Neuronal stem cell (in vitro differentiated cells): ENCODE measurements at regions not wholly inside any gene's neighbourhood (a gene's known extent, or its start where the extent isn't known, plus 50 kb on each side); places are given as distances from the start of the nearest gene placed in this dataset.

Experiments used
- DNase-seq: peaks from one replicate; pipeline ENCODE4 v3.0.0-alpha.2; 2013; ENCODE audit warnings: low spot score
- H2AFZ ChIP-seq: one replicate; pipeline ENCODE4 v1.6.1; 2013; ENCODE audit warnings: mild to moderate bottlenecking, low read length, inconsistent platforms
- H2AK5ac ChIP-seq: 2 replicates; pipeline ENCODE4 v1.6.1; 2013; ENCODE audit warnings: low read depth, mild to moderate bottlenecking, inconsistent platforms, low read length, moderate library complexity, mixed read lengths
- H2BK120ac ChIP-seq: 2 replicates; pipeline ENCODE4 v1.6.1; 2013; ENCODE audit warnings: low read depth, mild to moderate bottlenecking, inconsistent platforms, low read length, moderate library complexity, mixed read lengths
- H2BK12ac ChIP-seq: one replicate; pipeline ENCODE4 v1.6.1; 2013; ENCODE audit warnings: low read length, inconsistent platforms
- H2BK15ac ChIP-seq: 2 replicates; pipeline ENCODE4 v1.6.1; 2013; ENCODE audit warnings: mild to moderate bottlenecking, low read length, inconsistent platforms, mixed read lengths
- H2BK5ac ChIP-seq: one replicate; pipeline ENCODE4 v1.6.1; 2013; ENCODE audit warnings: inconsistent platforms, mild to moderate bottlenecking, low read length, moderate library complexity
- H3K14ac ChIP-seq: one replicate; pipeline ENCODE4 v1.6.1; 2013; ENCODE audit warnings: low read length, inconsistent platforms
- H3K18ac ChIP-seq: 2 replicates; pipeline ENCODE4 v1.6.1; 2013; ENCODE audit warnings: low read length, inconsistent platforms
- H3K23ac ChIP-seq: 2 replicates; pipeline ENCODE4 v1.6.1; 2013; ENCODE audit warnings: low read depth, mild to moderate bottlenecking, mixed read lengths, low read length, inconsistent platforms; ENCODE audit not compliant: poor library complexity
- H3K27ac ChIP-seq: replicated peaks from 3 replicates; pipeline ENCODE4 v1.5.1; 2013; ENCODE audit warnings: low read length, inconsistent platforms
- H3K27me3 ChIP-seq, 3 experiments: 2 replicates each; pipeline ENCODE4 v1.6.1; 2013; ENCODE audit warnings: low read length in 3 of 3, mild to moderate bottlenecking in 2 of 3, inconsistent platforms in 1 of 3, low read depth in 1 of 3, mixed read lengths in 1 of 3, moderate library complexity in 1 of 3; ENCODE audit not compliant: control insufficient read depth in 3 of 3, insufficient read depth in 3 of 3
- H3K36me3 ChIP-seq, 2 donors: replicated peaks in 1 of 2; 2 replicates each; pipeline ENCODE4 v1.6.1; 2013; ENCODE audit warnings: low read length in 2 of 2; ENCODE audit not compliant: control insufficient read depth in 2 of 2, insufficient read depth in 2 of 2
- H3K4ac ChIP-seq: 2 replicates; pipeline ENCODE4 v1.6.1; 2013; ENCODE audit warnings: inconsistent platforms, mild to moderate bottlenecking, low read length, moderate library complexity
- H3K4me1 ChIP-seq, 2 donors: 1 replicate in 1 of 2; 2 replicates in 1 of 2; pipeline ENCODE4 v1.6.1; 2013; ENCODE audit warnings: low read length in 2 of 2, low read depth in 1 of 2; ENCODE audit not compliant: control insufficient read depth in 2 of 2, insufficient read depth in 1 of 2
- H3K4me2 ChIP-seq: one replicate; pipeline ENCODE4 v1.6.1; 2013; ENCODE audit warnings: mild to moderate bottlenecking, low read length, inconsistent platforms; ENCODE audit not compliant: insufficient read depth, poor library complexity, severe bottlenecking
- H3K4me3 ChIP-seq, 2 donors: 2 replicates each; pipeline ENCODE4 v1.5.1; 2013; ENCODE audit warnings: low read length in 2 of 2, mild to moderate bottlenecking in 2 of 2, inconsistent platforms in 1 of 2, moderate library complexity in 1 of 2
- H3K79me1 ChIP-seq: one replicate; pipeline ENCODE4 v1.6.1; 2013; ENCODE audit warnings: low read depth, mild to moderate bottlenecking, inconsistent platforms, low read length, moderate library complexity
- H3K9ac ChIP-seq: one replicate; pipeline ENCODE4 v1.6.1; 2013; ENCODE audit warnings: mild to moderate bottlenecking, low read depth, low read length, inconsistent platforms; ENCODE audit not compliant: poor library complexity
- H3K9me3 ChIP-seq, 2 donors: replicated peaks in 1 of 2; 2 replicates each; pipeline versions ENCODE3 to v1.6.1; 2013; ENCODE audit warnings: low read length in 2 of 2, mild to moderate bottlenecking in 2 of 2, inconsistent platforms in 1 of 2, low read depth in 1 of 2, mixed read lengths in 1 of 2, moderate library complexity in 1 of 2; ENCODE audit not compliant: control insufficient read depth in 2 of 2, insufficient read depth in 1 of 2
- H4K8ac ChIP-seq: one replicate; pipeline ENCODE4 v1.6.1; 2013; ENCODE audit warnings: low read depth, mild to moderate bottlenecking, inconsistent platforms, low read length, moderate library complexity
- H4K91ac ChIP-seq: one replicate; pipeline ENCODE4 v1.6.1; 2013; ENCODE audit warnings: low read length, low read depth, mild to moderate bottlenecking, inconsistent platforms; ENCODE audit not compliant: poor library complexity
- WGBS, 2 donors: extraction: QIAGEN DNeasy Blood & Tissue Kit; methylation state at CpG; one replicate each; pipeline ENCODE4 v1.1.7; 2013; ENCODE audit warnings: missing lambda C conversion rate in 2 of 2, mixed read lengths in 1 of 2; ENCODE audit not compliant: insufficient read length in 2 of 2, insufficient replicate concordance in 1 of 2; ENCODE audit errors: extremely low coverage in 2 of 2; 5-methylcytosine and 5-hydroxymethylcytosine counted together

GRCh38 chr12:91551242-91551641 lies 368.6 kb upstream of the DCN start:
- H3K36me3 ChIP-seq: no peaks in the 10 kb centered on the region
- no peak overlapping the region for H3K14ac ChIP-seq
- no peak overlapping the region for H2BK12ac ChIP-seq
- H4K8ac ChIP-seq: no peak overlapping the region
- H2BK5ac ChIP-seq: no peak overlapping the region
- H2AK5ac ChIP-seq: no peak overlapping the region
- DNase-seq: no peak
- no peak overlapping the region for H2AFZ ChIP-seq
- H3K9ac ChIP-seq: no peak overlapping the region
- no peak overlapping the region for H2BK15ac ChIP-seq
- no peak overlapping the region for H2BK120ac ChIP-seq
- H3K9me3 ChIP-seq: peaks cover 0 to 3% of the 10 kb centered on the region in 2 donors
- WGBS, 2 donors: no CpG with 5 or more reads among the region's 1 CpG
- H3K27ac ChIP-seq: no peak overlapping the region
- no peak overlapping the region for H3K4ac ChIP-seq
- no peak overlapping the region for H3K4me3 ChIP-seq
- H3K4me2 ChIP-seq: no peak overlapping the region
- no peak overlapping the region for H4K91ac ChIP-seq
- H3K23ac ChIP-seq: no peak overlapping the region
- H3K27me3 ChIP-seq: no peaks in the 10 kb centered on the region
- no peaks in the 10 kb centered on the region for H3K79me1 ChIP-seq
- H3K18ac ChIP-seq: no peak overlapping the region
- H3K4me1 ChIP-seq: no peaks in the 10 kb centered on the region

GRCh38 chr12:91542666-91543065 lies 360.0 kb upstream of the DCN start:
- H3K23ac ChIP-seq: no peak overlapping the region
- no peaks in the 10 kb centered on the region for H3K36me3 ChIP-seq
- H4K8ac ChIP-seq: no peak overlapping the region
- H3K4me2 ChIP-seq: no peak overlapping the region
- H3K14ac ChIP-seq: no peak overlapping the region
- H3K27ac ChIP-seq: no peak overlapping the region
- peaks cover 1 to 14% of the 10 kb centered on the region in 2 donors for H3K9me3 ChIP-seq
- H2BK120ac ChIP-seq: no peak overlapping the region
- no peak overlapping the region for H4K91ac ChIP-seq
- H2AK5ac ChIP-seq: no peak overlapping the region
- no peak overlapping the region for H2BK15ac ChIP-seq
- no peaks in the 10 kb centered on the region for H3K79me1 ChIP-seq
- H3K27me3 ChIP-seq: no peaks in the 10 kb centered on the region
- WGBS, 2 donors: no CpG with 5 or more reads among the region's 2 CpGs
- no peak overlapping the region for H2AFZ ChIP-seq
- no peak overlapping the region for H3K9ac ChIP-seq
- H3K18ac ChIP-seq: no peak overlapping the region
- no peak overlapping the region for H3K4ac ChIP-seq
- no peak overlapping the region for H3K4me3 ChIP-seq
- H2BK12ac ChIP-seq: no peak overlapping the region
- DNase-seq: no peak
- H3K4me1 ChIP-seq: peaks cover 0 to 15% of the 10 kb centered on the region in 2 donors
- H2BK5ac ChIP-seq: no peak overlapping the region

GRCh38 chr12:91542067-91542466 lies 359.4 kb upstream of the DCN start:
- Histone ChIP-seq H3K9ac (no peak overlapping the region), H3K27ac (no peak overlapping the region), H3K9me3 (peaks cover 1 to 14% of the 10 kb centered on the region in 2 donors), H4K8ac (no peak overlapping the region), H3K4ac (no peak overlapping the region), H3K79me1 (no peaks in the 10 kb centered on the region), H2AFZ (no peak overlapping the region), H2BK12ac (no peak overlapping the region), H3K18ac (no peak overlapping the region), H2AK5ac (no peak overlapping the region), H3K14ac (no peak overlapping the region), H3K4me3 (no peak overlapping the region), H3K23ac (no peak overlapping the region), H2BK5ac (no peak overlapping the region), H4K91ac (no peak overlapping the region), H3K4me1 (peaks cover 0 to 15% of the 10 kb centered on the region in 2 donors), H2BK15ac (no peak overlapping the region), H3K27me3 (no peaks in the 10 kb centered on the region), H3K4me2 (no peak overlapping the region), H2BK120ac (no peak overlapping the region), H3K36me3 (no peaks in the 10 kb centered on the region)
- DNase-seq: no peak
- 100% methylated on average over 1 of the region's 1 CpG; no CpG with 5 or more reads in 1 of the 2 donors for WGBS, 2 donors

- WGBS, 2 donors: no CpG with 5 or more reads among the region's 4 CpGs
- no peak overlapping the region for H3K27ac ChIP-seq
- no peak overlapping the region for H4K91ac ChIP-seq
- peaks cover 0 to 15% of the 10 kb centered on the region in 2 donors for H3K4me1 ChIP-seq
- H2BK120ac ChIP-seq: no peak overlapping the region
- H3K79me1 ChIP-seq: no peaks in the 10 kb centered on the region
- no peak overlapping the region for H2BK15ac ChIP-seq
- no peak overlapping the region for H2BK12ac ChIP-seq
- H4K8ac ChIP-seq: no peak overlapping the region
- no peaks in the 10 kb centered on the region for H3K27me3 ChIP-seq
- no peak overlapping the region for H2AK5ac ChIP-seq
- H3K23ac ChIP-seq: no peak overlapping the region
- H3K4me2 ChIP-seq: no peak overlapping the region
- H3K18ac ChIP-seq: no peak overlapping the region
- no peak overlapping the region for H3K4me3 ChIP-seq
- H3K14ac ChIP-seq: no peak overlapping the region
- no peak overlapping the region for H2BK5ac ChIP-seq
- no peak overlapping the region for H3K4ac ChIP-seq
- H3K9me3 ChIP-seq: no peaks in the 10 kb centered on the region
- no peak for DNase-seq
- no peaks in the 10 kb centered on the region for H3K36me3 ChIP-seq
- H2AFZ ChIP-seq: no peak overlapping the region
- H3K9ac ChIP-seq: no peak overlapping the region
Observed at GRCh38 chr12:91538418-91538817, 355.8 kb upstream of the DCN start.
